ENCODE measurements at regions not wholly inside any gene's neighbourhood (a gene's known extent, or its start where the extent isn't known, plus 50 kb on each side); places are given as distances from the start of the nearest gene placed in this dataset.

- no peak overlapping the region for H3K4me3 ChIP-seq (ENCODE audit: low read length)
- no peak for DNase-seq (ENCODE audit: low read depth, low spot score)
Measured at GRCh38 chr4:114538012-114538617, 60.5 kb upstream of the UGT8 start.

- H3K4me3 ChIP-seq (ENCODE audit: low read length) = no peak overlapping the region
- DNase-seq (ENCODE audit: low read depth, low spot score) = no peak
Measured at GRCh38 chr4:114539985-114540384, 58.6 kb upstream of the UGT8 start.

- DNase-seq (ENCODE audit: low read depth, low spot score) = no peak
Measured at GRCh38 chr4:114547340-114548134, 51.1 kb upstream of the UGT8 start.

More at GRCh38 chr4:114547340-114548134, 51.1 kb upstream of the UGT8 start:
- no peak overlapping the region for H3K4me3 ChIP-seq (ENCODE audit: low read length)

Measured in Jurkat, Clone E6-1 (cell line).